Thyroid gland (tissue), 4 donors: ENCODE measurements at regions not wholly inside any gene's neighbourhood (a gene's known extent, or its start where the extent isn't known, plus 50 kb on each side); places are given as distances from the start of the nearest gene placed in this dataset.
A peak's percentile ranks its signal among the peaks of the same experiment; 100 is the strongest.

Experiments
- DNase-seq, 2 donors: peaks; one replicate each; pipeline ENCODE4 v3.0.0-alpha.2; 2019
- H3K27ac ChIP-seq, 3 donors: fragments of 200-600 bp; sonication (generic); 1 replicate in 2 of 3; 2 replicates in 1 of 3; pipeline ENCODE4 v1.5.1; 2016 to 2019; ENCODE audit warnings: mild to moderate bottlenecking in 1 of 3, moderate library complexity in 1 of 3
- H3K27me3 ChIP-seq: fragments of 200-600 bp; sonication (generic); one replicate; pipeline ENCODE4 v1.5.1; 2019
- H3K36me3 ChIP-seq, 2 donors: fragments of 200-600 bp; sonication (generic); one replicate each; pipeline ENCODE4 v1.5.1; 2016 to 2019
- H3K4me1 ChIP-seq, 2 donors: fragments of 200-600 bp; sonication (generic); one replicate each; pipeline ENCODE4 v1.5.1; 2017 to 2019
- H3K4me3 ChIP-seq, 3 donors: fragments of 200-600 bp; sonication (generic); replicated peaks in 1 of 3; 1 replicate in 2 of 3; 2 replicates in 1 of 3; pipeline ENCODE4 v1.5.1; 2016; ENCODE audit warnings: mild to moderate bottlenecking in 1 of 3
- H3K9me3 ChIP-seq: fragments of 200-600 bp; sonication (generic); one replicate; pipeline ENCODE4 v1.5.1; 2017
- CTCF ChIP-seq, 6 experiments: fragments of 200-600 bp in 3 of 6; fragments of 450-650 bp in 3 of 6; sonication (generic) in 3 of 6; IDR thresholded peaks; one replicate each; pipeline ENCODE4 v1.5.1; 2016 to 2019; ENCODE audit warnings: antibody characterized with exemption in 6 of 6, mild to moderate bottlenecking in 2 of 6, inconsistent platforms in 1 of 6, moderate library complexity in 1 of 6
- POLR2A ChIP-seq, 2 donors: fragments of 450-650 bp; IDR thresholded peaks; one replicate each; pipeline ENCODE4 v1.6.1; 2017; ENCODE audit warnings: antibody characterized with exemption in 2 of 2, mild to moderate bottlenecking in 2 of 2, moderate library complexity in 1 of 2
- WGBS, 2 donors: methylation state at CpG; one replicate each; pipeline ENCODE4 v1.1.5; 2017; 5-methylcytosine and 5-hydroxymethylcytosine counted together
- intact Hi-C: fragments of 100-400 bp; cut with DNase I; formaldehyde crosslinking; loops from one replicate; pipeline ENCODE4 v1.15.1; 2023

- Histone ChIP-seq H3K36me3 (no peaks in the 10 kb centered on the region), H3K27ac (peak overlapping the region in 2 of 3 donors; percentile 10 to 15), H3K9me3 (no peaks in the 10 kb centered on the region), H3K4me1 (peaks cover 12 to 23% of the 10 kb centered on the region in 2 donors), H3K27me3 (no peaks in the 10 kb centered on the region), H3K4me3 (no peak overlapping the region)
- intact Hi-C loops, result no loop called here
- TF ChIP-seq CTCF (IDR thresholded peaks at IDR 0.05) (no peak), POLR2A (IDR thresholded peaks at IDR 0.05) (no peak)
- DNase-seq, result no peak
- 84 to 85% methylated on average over 8 of the region's 8 CpGs for WGBS, 2 donors
These were observed 136.9 kb downstream of the SCARB1 start for GRCh38 chr12:124726596-124727263.

GRCh38 chr12:124725597-124726237 lies 137.9 kb downstream of the SCARB1 start:
- WGBS, 2 donors, result 89 to 96% methylated on average over 7 of the region's 7 CpGs
- TF ChIP-seq CTCF (IDR thresholded peaks at IDR 0.05), result no peak
- no peak for TF ChIP-seq POLR2A (IDR thresholded peaks at IDR 0.05)
- no peaks in the 10 kb centered on the region for H3K36me3 ChIP-seq
- intact Hi-C loops, result no loop called here
- H3K27me3 ChIP-seq, result no peaks in the 10 kb centered on the region
- H3K4me3 ChIP-seq, result no peak overlapping the region
- H3K9me3 ChIP-seq, result no peaks in the 10 kb centered on the region
- peak overlapping the region in 1 of 3 donors; percentile 10 for H3K27ac ChIP-seq
- H3K4me1 ChIP-seq, result peaks cover 17 to 23% of the 10 kb centered on the region in 2 donors
- DNase-seq, result no peak

- TF ChIP-seq POLR2A (IDR thresholded peaks at IDR 0.05) (no peak), CTCF (IDR thresholded peaks at IDR 0.05) (no peak)
- 84 to 94% methylated on average over 9 of the region's 9 CpGs for WGBS, 2 donors
- Histone ChIP-seq H3K4me3 (no peak overlapping the region), H3K4me1 (peaks cover 20 to 23% of the 10 kb centered on the region in 2 donors), H3K36me3 (no peaks in the 10 kb centered on the region), H3K27ac (no peak overlapping the region), H3K27me3 (no peaks in the 10 kb centered on the region), H3K9me3 (no peaks in the 10 kb centered on the region)
- DNase-seq, result no peak
- intact Hi-C loops, result no loop called here
These were observed 138.6 kb downstream of the SCARB1 start for GRCh38 chr12:124725099-124725498.

- H3K4me1 ChIP-seq, result peaks cover 20 to 26% of the 10 kb centered on the region in 2 donors
- TF ChIP-seq POLR2A (IDR thresholded peaks at IDR 0.05) (no peak), CTCF (IDR thresholded peaks at IDR 0.05) (no peak)
- intact Hi-C loops, result no loop called here
- no peaks in the 10 kb centered on the region for H3K36me3 ChIP-seq
- H3K27ac ChIP-seq, result no peak overlapping the region
- DNase-seq, result no peak
- WGBS, 2 donors, result 96 to 97% methylated on average over 3 of the region's 3 CpGs
- H3K4me3 ChIP-seq, result no peak overlapping the region
- no peaks in the 10 kb centered on the region for H3K27me3 ChIP-seq
- H3K9me3 ChIP-seq, result no peaks in the 10 kb centered on the region
These were observed 140.8 kb downstream of the SCARB1 start for GRCh38 chr12:124722878-124723277.

DNA sequence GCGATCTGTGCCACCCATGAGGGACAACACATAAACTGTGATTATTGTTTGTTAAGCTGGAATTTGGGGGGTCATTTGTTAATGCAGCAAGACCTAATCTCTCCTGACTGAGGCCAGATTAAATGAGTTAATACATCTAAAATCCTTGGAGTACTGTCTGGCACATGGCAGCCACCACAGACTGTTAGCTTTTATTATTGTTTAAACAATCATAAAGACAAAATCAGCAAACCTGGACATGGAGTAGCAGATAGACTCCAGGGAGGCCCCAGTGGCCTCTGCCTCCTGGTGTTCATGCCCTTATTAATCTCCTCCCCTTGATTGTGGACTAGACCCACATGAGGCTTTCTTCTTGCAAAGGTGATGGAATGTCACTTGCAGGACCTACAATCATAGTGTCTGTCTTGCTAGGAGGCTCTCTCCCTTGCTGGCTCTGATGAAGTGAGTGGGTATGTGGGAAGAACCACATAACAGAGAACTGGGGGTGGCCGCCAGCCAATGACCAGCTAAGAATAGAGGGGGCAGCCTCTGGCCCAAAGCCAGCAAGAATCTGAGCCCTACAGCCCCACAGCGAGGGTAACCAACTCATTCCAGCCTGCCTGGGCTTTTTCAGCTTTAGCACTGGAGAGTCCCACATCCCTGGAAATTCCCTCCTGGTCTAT lies 142.0 kb downstream of the SCARB1 start:
- no peaks in the 10 kb centered on the region for H3K9me3 ChIP-seq
- peak overlapping the region in 1 of 3 donors; percentile 75 for H3K27ac ChIP-seq
- no peak for DNase-seq
- WGBS, 2 donors, result 50 to 89% methylated on average over 3 of the region's 3 CpGs
- H3K4me3 ChIP-seq, result no peak overlapping the region
- H3K4me1 ChIP-seq, result peaks cover 19 to 30% of the 10 kb centered on the region in 2 donors
- H3K36me3 ChIP-seq, result no peaks in the 10 kb centered on the region
- intact Hi-C loops, result no loop called here
- TF ChIP-seq POLR2A (IDR thresholded peaks at IDR 0.05) (no peak), CTCF (IDR thresholded peaks at IDR 0.05) (no peak)
- no peaks in the 10 kb centered on the region for H3K27me3 ChIP-seq
